Panc1 (cell line): ENCODE measurements at regions not wholly inside any gene's neighbourhood (a gene's known extent, or its start where the extent isn't known, plus 50 kb on each side); places are given as distances from the start of the nearest gene placed in this dataset.

Experiments
- ATAC-seq: fragments of 200-7000 bp; cut with Tn5 transposase; 2 replicates; pipeline ENCODE4 v1.9.1; 2020; ENCODE audit warnings: mild to moderate bottlenecking, moderate library complexity
- BruUV-seq: library from RNA; stranded (reverse); fragments of 400-500 nt; replicated peaks from 2 replicates; lab custom pipeline; 2021; lab: Mats Ljungman, UMichigan
- CTCF ChIA-PET: fragments of 300-600 bp; sonication (Branson Sonifier 250); formaldehyde crosslinking; loops from one replicate; lab custom pipeline; 2022; ENCODE audit warnings: antibody characterized with exemption; lab: Charles Lee
- POLR2A ChIA-PET: fragments of 300-600 bp; sonication (Branson Sonifier 250); formaldehyde crosslinking; loops from one replicate; lab custom pipeline; 2022; ENCODE audit warnings: antibody characterized with exemption; lab: Charles Lee
- DNase-seq: peaks from one replicate; pipeline ENCODE4 v3.0.0-alpha.2; 2010; ENCODE audit warnings: low read depth, low spot score
- H3K27ac ChIP-seq: 2 replicates; pipeline ENCODE4 v1.5.1; 2011; ENCODE audit warnings: mild to moderate bottlenecking, low read length, inconsistent platforms
- H3K27me3 ChIP-seq: fragments of 200-500 bp; sonication (Bioruptor generic); 2 replicates; pipeline ENCODE4 v1.6.0; 2014; ENCODE audit warnings: low read length, inconsistent platforms; ENCODE audit not compliant: control insufficient read depth, insufficient read depth
- H3K36me3 ChIP-seq: fragments of 200-500 bp; sonication (Bioruptor generic); 2 replicates; pipeline ENCODE4 v1.5.1; 2014; ENCODE audit warnings: inconsistent platforms, mild to moderate bottlenecking, low read length, moderate library complexity; ENCODE audit not compliant: control insufficient read depth, insufficient read depth
- H3K4me1 ChIP-seq: 2 replicates; pipeline ENCODE4 v1.5.1; 2011; ENCODE audit warnings: inconsistent platforms, mild to moderate bottlenecking, low read length, moderate library complexity; ENCODE audit not compliant: control insufficient read depth, insufficient read depth
- H3K4me3 ChIP-seq, 2 experiments: 2 replicates each; pipeline ENCODE4 v1.5.1; 2011 to 2012; ENCODE audit warnings: low read depth in 2 of 2, low read length in 2 of 2, mild to moderate bottlenecking in 2 of 2, inconsistent platforms in 1 of 2, moderate library complexity in 1 of 2
- H3K9me3 ChIP-seq: fragments of 200-500 bp; sonication (Bioruptor generic); 2 replicates; pipeline ENCODE4 v1.5.1; 2014; ENCODE audit warnings: low read depth, mild to moderate bottlenecking, inconsistent platforms, low read length, moderate library complexity; ENCODE audit not compliant: control insufficient read depth, insufficient read depth
- CTCF ChIP-seq: fragments of 450-650 bp; IDR thresholded peaks from 2 replicates; pipeline ENCODE4 v1.5.1; 2017; ENCODE audit warnings: mild to moderate bottlenecking
- POLR2AphosphoS5 ChIP-seq: IDR thresholded peaks from 2 replicates; pipeline ENCODE4 v1.6.1; 2012; ENCODE audit warnings: mild to moderate bottlenecking, low read depth, low read length, moderate library complexity
- SIN3A ChIP-seq: IDR thresholded peaks from 2 replicates; pipeline ENCODE4 v1.6.1; 2012; ENCODE audit warnings: low read depth, mild to moderate bottlenecking, low read length, moderate library complexity, borderline replicate concordance; ENCODE audit not compliant: insufficient read depth
- TCF7L2 ChIP-seq: IDR thresholded peaks from 2 replicates; pipeline ENCODE4 v1.6.1; 2011; ENCODE audit warnings: mild to moderate bottlenecking, low read depth, low read length, inconsistent platforms
- in situ Hi-C: cut with HindIII; loops from 2 replicates; pipeline ENCODE4 v1.10.0; 2016; ENCODE audit warnings: low sequenced_read_pairs, low pct_unique_long_range_greater_than_20kb
- intact Hi-C: fragments of 100-400 bp; cut with micrococcal nuclease; formaldehyde crosslinking; loops from one replicate; pipeline ENCODE4 v1.10.0; 2022; ENCODE audit not compliant: unreplicated experiment
- TF ChIP-seq, protein P1 (sequence below), 2 experiments: IDR thresholded peaks; 2 replicates each; pipeline ENCODE4 v1.6.1; 2011 to 2012; ENCODE audit warnings: low read depth in 2 of 2, control low read depth in 1 of 2, low read length in 1 of 2, mild to moderate bottlenecking in 1 of 2, moderate library complexity in 1 of 2; ENCODE audit not compliant: insufficient read depth in 1 of 2

DNA sequence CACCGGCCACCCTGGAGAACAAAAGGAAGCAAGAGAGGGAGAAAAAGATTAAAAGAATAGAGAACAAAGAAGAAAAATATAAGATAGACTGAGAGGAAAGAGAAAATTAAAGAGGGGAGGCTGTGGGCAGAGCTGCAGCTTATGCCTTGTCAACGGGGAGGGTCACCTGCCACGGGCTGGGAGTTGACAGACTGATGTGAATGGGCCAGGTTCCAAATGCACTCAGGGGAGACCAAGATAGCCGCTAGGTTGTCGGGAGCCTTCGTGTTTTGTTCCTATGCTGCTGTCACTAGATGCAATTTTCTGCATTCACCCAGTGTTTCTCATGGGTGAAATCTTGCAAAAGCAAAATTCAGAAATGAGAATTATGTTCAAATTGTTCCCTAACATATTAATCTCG, 119.6 kb upstream of the MTHFD1L start:
- in situ Hi-C loops (no loop called here), intact Hi-C loops (no loop called here)
- CTCF ChIA-PET = no interaction called here

DNA sequence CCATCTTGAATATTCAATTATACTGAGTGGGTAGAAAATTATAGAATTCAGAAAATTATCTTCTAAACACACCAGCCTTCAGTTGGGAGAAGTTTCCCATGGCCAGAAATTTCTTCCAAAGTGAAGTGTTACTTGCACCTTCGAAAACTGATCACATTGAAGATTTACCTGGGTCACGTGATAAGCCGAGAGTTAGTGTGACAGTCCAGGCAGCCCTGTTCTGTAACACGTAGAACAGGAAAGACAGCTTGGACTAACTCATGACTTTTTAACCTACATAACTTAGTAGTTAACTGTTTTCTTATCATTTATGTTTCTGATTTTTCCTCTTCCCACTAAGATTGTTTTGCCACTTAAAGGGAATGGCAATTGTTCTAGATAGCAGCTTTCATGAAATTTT, 118.3 kb upstream of the MTHFD1L start:
- in situ Hi-C loops = no loop called here
- ATAC-seq = no peak
- CTCF ChIA-PET = no interaction called here

More for the DNA sequence above, 119.6 kb upstream of the MTHFD1L start:
- Histone ChIP-seq H3K27me3 (no peaks in the 10 kb centered on the region), H3K4me1 (no peaks in the 10 kb centered on the region), H3K36me3 (no peaks in the 10 kb centered on the region), H3K4me3 (no peak overlapping the region), H3K27ac (no peak overlapping the region), H3K9me3 (no peaks in the 10 kb centered on the region)
- TF ChIP-seq TCF7L2 (no peak), SIN3A (no peak), CTCF (no peak)
- TF ChIP-seq, protein P1, sequence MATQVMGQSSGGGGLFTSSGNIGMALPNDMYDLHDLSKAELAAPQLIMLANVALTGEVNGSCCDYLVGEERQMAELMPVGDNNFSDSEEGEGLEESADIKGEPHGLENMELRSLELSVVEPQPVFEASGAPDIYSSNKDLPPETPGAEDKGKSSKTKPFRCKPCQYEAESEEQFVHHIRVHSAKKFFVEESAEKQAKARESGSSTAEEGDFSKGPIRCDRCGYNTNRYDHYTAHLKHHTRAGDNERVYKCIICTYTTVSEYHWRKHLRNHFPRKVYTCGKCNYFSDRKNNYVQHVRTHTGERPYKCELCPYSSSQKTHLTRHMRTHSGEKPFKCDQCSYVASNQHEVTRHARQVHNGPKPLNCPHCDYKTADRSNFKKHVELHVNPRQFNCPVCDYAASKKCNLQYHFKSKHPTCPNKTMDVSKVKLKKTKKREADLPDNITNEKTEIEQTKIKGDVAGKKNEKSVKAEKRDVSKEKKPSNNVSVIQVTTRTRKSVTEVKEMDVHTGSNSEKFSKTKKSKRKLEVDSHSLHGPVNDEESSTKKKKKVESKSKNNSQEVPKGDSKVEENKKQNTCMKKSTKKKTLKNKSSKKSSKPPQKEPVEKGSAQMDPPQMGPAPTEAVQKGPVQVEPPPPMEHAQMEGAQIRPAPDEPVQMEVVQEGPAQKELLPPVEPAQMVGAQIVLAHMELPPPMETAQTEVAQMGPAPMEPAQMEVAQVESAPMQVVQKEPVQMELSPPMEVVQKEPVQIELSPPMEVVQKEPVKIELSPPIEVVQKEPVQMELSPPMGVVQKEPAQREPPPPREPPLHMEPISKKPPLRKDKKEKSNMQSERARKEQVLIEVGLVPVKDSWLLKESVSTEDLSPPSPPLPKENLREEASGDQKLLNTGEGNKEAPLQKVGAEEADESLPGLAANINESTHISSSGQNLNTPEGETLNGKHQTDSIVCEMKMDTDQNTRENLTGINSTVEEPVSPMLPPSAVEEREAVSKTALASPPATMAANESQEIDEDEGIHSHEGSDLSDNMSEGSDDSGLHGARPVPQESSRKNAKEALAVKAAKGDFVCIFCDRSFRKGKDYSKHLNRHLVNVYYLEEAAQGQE (IDR thresholded peaks at IDR 0.05; ENCODE audit: insufficient read depth in 1 of 2, low read depth in 2 of 2, low read length in 1 of 2) = no peak
- POLR2A ChIA-PET = no interaction called here
- no TSS peak for BruUV-seq
- no peak for ATAC-seq
- DNase-seq = no peak

More for the DNA sequence above, 118.3 kb upstream of the MTHFD1L start:
- TF ChIP-seq CTCF (no peak), SIN3A (no peak), POLR2AphosphoS5 (no peak), TCF7L2 (no peak)
- TF ChIP-seq, protein P1 (IDR thresholded peaks at IDR 0.05; ENCODE audit: insufficient read depth in 1 of 2, low read depth in 2 of 2, low read length in 1 of 2) = no peak
- no peak overlapping the region for H3K27ac ChIP-seq
- H3K4me1 ChIP-seq = no peaks in the 10 kb centered on the region
- H3K9me3 ChIP-seq = no peaks in the 10 kb centered on the region
- no TSS peak for BruUV-seq
- DNase-seq = no peak
- intact Hi-C loops = no loop called here
- no peaks in the 10 kb centered on the region for H3K27me3 ChIP-seq
- H3K36me3 ChIP-seq = no peaks in the 10 kb centered on the region
- POLR2A ChIA-PET = no interaction called here
- no peak overlapping the region for H3K4me3 ChIP-seq
